ENCODE measurements at regions not wholly inside any gene's neighbourhood (a gene's known extent, or its start where the extent isn't known, plus 50 kb on each side); places are given as distances from the start of the nearest gene placed in this dataset.
A peak's percentile ranks its signal among the peaks of the same experiment; 100 is the strongest.

DNA sequence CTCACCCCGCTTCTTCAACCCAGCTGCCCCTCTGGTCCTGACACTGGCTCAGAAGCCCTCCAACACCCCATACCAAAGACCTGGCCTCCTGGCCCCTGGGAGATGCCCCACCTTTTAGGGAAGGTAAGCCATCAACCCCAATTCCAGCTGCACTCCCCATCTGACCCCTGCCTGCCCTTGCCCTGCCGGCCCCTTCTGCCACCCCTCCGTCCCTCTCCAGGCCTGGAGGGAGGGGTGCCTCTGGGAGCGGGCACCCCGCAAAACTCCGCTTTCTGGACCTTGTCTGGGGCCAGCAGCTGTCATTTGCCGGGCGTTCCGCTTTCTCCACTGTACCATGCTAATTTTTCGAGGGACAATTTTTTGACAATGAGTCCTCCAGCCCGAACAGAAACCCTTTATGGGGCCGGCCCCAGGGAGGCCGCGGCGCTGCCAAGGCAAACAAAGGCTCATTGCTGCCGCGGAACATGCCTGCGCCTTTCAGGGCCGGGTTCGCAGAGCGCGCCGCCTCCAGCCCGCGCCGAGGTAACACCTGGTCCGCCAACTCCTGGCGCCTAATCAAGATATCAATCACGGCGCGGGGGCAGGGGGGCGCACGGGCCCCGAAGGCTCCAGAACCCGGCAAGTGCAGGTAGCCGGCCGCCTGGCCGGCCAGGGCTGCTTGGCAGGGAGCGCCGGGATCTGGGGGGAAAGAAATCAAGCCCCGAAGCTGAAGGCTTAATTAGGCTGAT lies 96.0 kb downstream of the INHBB start (continued):
- TF ChIP-seq, protein P1, sequence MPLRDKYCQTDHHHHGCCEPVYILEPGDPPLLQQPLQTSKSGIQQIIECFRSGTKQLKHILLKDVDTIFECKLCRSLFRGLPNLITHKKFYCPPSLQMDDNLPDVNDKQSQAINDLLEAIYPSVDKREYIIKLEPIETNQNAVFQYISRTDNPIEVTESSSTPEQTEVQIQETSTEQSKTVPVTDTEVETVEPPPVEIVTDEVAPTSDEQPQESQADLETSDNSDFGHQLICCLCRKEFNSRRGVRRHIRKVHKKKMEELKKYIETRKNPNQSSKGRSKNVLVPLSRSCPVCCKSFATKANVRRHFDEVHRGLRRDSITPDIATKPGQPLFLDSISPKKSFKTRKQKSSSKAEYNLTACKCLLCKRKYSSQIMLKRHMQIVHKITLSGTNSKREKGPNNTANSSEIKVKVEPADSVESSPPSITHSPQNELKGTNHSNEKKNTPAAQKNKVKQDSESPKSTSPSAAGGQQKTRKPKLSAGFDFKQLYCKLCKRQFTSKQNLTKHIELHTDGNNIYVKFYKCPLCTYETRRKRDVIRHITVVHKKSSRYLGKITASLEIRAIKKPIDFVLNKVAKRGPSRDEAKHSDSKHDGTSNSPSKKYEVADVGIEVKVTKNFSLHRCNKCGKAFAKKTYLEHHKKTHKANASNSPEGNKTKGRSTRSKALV (CRISPR knock-in tag; IDR thresholded peaks at IDR 0.05), result peak; percentile 97
- TF ChIP-seq, protein P2, sequence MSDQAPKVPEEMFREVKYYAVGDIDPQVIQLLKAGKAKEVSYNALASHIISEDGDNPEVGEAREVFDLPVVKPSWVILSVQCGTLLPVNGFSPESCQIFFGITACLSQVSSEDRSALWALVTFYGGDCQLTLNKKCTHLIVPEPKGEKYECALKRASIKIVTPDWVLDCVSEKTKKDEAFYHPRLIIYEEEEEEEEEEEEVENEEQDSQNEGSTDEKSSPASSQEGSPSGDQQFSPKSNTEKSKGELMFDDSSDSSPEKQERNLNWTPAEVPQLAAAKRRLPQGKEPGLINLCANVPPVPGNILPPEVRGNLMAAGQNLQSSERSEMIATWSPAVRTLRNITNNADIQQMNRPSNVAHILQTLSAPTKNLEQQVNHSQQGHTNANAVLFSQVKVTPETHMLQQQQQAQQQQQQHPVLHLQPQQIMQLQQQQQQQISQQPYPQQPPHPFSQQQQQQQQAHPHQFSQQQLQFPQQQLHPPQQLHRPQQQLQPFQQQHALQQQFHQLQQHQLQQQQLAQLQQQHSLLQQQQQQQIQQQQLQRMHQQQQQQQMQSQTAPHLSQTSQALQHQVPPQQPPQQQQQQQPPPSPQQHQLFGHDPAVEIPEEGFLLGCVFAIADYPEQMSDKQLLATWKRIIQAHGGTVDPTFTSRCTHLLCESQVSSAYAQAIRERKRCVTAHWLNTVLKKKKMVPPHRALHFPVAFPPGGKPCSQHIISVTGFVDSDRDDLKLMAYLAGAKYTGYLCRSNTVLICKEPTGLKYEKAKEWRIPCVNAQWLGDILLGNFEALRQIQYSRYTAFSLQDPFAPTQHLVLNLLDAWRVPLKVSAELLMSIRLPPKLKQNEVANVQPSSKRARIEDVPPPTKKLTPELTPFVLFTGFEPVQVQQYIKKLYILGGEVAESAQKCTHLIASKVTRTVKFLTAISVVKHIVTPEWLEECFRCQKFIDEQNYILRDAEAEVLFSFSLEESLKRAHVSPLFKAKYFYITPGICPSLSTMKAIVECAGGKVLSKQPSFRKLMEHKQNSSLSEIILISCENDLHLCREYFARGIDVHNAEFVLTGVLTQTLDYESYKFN (CRISPR knock-in tag; conservative IDR thresholded peaks at IDR 0.05), result peak; percentile 42; the same call in 1 of the 2 replicates
- TF ChIP-seq ZNF788 (CRISPR knock-in tag; IDR thresholded peaks at IDR 0.05; ENCODE audit: borderline replicate concordance) (0 out of 2 replicates have a peak, but pooled peaks have one; percentile 64), RFX3 (CRISPR knock-in tag; IDR thresholded peaks at IDR 0.05) (no peak), MEIS2 (CRISPR knock-in tag; IDR thresholded peaks at IDR 0.05) (peak; percentile 69; the same call in 1 of the 2 replicates), HOXA5 (CRISPR knock-in tag; IDR thresholded peaks at IDR 0.05) (peak; percentile 53; the same call in 1 of the 2 replicates), MAFK (conservative IDR thresholded peaks at IDR 0.05 in 1 of 2, IDR thresholded peaks at IDR 0.05 in 1 of 2; ENCODE audit: low read length in 2 of 2) (no peak), MAZ (IDR thresholded peaks at IDR 0.05; ENCODE audit: borderline replicate concordance, low read depth, low read length) (no peak), MAZ (CRISPR knock-in tag; IDR thresholded peaks at IDR 0.05; ENCODE audit: low read depth) (0 out of 2 replicates have a peak, but pooled peaks have one; percentile 24), ZZZ3 (CRISPR knock-in tag; IDR thresholded peaks at IDR 0.05; ENCODE audit: borderline replicate concordance) (no peak), PHB2 (IDR thresholded peaks at IDR 0.05; ENCODE audit: partially characterized antibody) (no peak), MAFG (CRISPR knock-in tag; IDR thresholded peaks at IDR 0.05) (no peak), JUN (CRISPR knock-in tag; IDR thresholded peaks at IDR 0.05) (no peak), NR2F6 (IDR thresholded peaks at IDR 0.05) (no peak), NR2F6 (CRISPR knock-in tag; IDR thresholded peaks at IDR 0.05) (peak; percentile 21; the same call in 1 of the 2 replicates), ZNF564 (CRISPR knock-in tag; IDR thresholded peaks at IDR 0.05) (0 out of 2 replicates have a peak, but pooled peaks have one; percentile 53)
- TF ChIP-seq, protein P3, sequence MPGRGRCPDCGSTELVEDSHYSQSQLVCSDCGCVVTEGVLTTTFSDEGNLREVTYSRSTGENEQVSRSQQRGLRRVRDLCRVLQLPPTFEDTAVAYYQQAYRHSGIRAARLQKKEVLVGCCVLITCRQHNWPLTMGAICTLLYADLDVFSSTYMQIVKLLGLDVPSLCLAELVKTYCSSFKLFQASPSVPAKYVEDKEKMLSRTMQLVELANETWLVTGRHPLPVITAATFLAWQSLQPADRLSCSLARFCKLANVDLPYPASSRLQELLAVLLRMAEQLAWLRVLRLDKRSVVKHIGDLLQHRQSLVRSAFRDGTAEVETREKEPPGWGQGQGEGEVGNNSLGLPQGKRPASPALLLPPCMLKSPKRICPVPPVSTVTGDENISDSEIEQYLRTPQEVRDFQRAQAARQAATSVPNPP (CRISPR knock-in tag; IDR thresholded peaks at IDR 0.05), result no peak
- TF ChIP-seq, protein P4, sequence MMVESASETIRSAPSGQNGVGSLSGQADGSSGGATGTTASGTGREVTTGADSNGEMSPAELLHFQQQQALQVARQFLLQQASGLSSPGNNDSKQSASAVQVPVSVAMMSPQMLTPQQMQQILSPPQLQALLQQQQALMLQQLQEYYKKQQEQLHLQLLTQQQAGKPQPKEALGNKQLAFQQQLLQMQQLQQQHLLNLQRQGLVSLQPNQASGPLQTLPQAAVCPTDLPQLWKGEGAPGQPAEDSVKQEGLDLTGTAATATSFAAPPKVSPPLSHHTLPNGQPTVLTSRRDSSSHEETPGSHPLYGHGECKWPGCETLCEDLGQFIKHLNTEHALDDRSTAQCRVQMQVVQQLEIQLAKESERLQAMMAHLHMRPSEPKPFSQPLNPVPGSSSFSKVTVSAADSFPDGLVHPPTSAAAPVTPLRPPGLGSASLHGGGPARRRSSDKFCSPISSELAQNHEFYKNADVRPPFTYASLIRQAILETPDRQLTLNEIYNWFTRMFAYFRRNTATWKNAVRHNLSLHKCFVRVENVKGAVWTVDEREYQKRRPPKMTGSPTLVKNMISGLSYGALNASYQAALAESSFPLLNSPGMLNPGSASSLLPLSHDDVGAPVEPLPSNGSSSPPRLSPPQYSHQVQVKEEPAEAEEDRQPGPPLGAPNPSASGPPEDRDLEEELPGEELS (CRISPR knock-in tag; IDR thresholded peaks at IDR 0.05), result peak; percentile 48
- TF ChIP-seq, protein P5, sequence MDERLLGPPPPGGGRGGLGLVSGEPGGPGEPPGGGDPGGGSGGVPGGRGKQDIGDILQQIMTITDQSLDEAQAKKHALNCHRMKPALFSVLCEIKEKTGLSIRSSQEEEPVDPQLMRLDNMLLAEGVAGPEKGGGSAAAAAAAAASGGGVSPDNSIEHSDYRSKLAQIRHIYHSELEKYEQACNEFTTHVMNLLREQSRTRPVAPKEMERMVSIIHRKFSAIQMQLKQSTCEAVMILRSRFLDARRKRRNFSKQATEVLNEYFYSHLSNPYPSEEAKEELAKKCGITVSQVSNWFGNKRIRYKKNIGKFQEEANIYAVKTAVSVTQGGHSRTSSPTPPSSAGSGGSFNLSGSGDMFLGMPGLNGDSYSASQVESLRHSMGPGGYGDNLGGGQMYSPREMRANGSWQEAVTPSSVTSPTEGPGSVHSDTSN (CRISPR knock-in tag; IDR thresholded peaks at IDR 0.05), result no peak
